Smooth muscle cell (in vitro differentiated cells): ENCODE measurements at regions not wholly inside any gene's neighbourhood (a gene's known extent, or its start where the extent isn't known, plus 50 kb on each side); places are given as distances from the start of the nearest gene placed in this dataset.

ENCODE experiments used
- DNase-seq: peaks from one replicate; lab custom pipeline; 2025; ENCODE audit not compliant: unreplicated experiment; lab: John Stamatoyannopoulos, UW
- H2AFZ ChIP-seq: fragments of 200-600 bp; sonication (generic); 2 replicates; pipeline ENCODE4 v1.6.0; 2016; ENCODE audit warnings: antibody characterized with exemption, low read depth, mild to moderate bottlenecking
- H3F3A ChIP-seq: fragments of 200-600 bp; sonication (generic); 2 replicates; pipeline ENCODE4 v1.6.0; 2017; ENCODE audit warnings: antibody characterized with exemption, low read depth
- H3K27ac ChIP-seq: fragments of 200-600 bp; sonication (generic); 2 replicates; pipeline ENCODE4 v1.5.1; 2016; ENCODE audit warnings: low read depth, mild to moderate bottlenecking
- H3K27me3 ChIP-seq: fragments of 200-600 bp; sonication (generic); 2 replicates; pipeline ENCODE4 v1.6.1; 2016; ENCODE audit warnings: low read depth, mild to moderate bottlenecking
- H3K36me3 ChIP-seq: fragments of 200-600 bp; sonication (generic); 2 replicates; pipeline ENCODE4 v1.5.1; 2016; ENCODE audit warnings: low read depth
- H3K4me1 ChIP-seq: fragments of 200-600 bp; sonication (generic); 2 replicates; pipeline ENCODE4 v1.5.1; 2016; ENCODE audit warnings: low read depth
- H3K4me2 ChIP-seq: fragments of 200-600 bp; sonication (generic); 2 replicates; pipeline ENCODE4 v1.6.0; 2016; ENCODE audit warnings: mild to moderate bottlenecking
- H3K4me3 ChIP-seq: fragments of 200-600 bp; sonication (generic); 2 replicates; pipeline ENCODE4 v1.5.1; 2016; ENCODE audit warnings: mild to moderate bottlenecking
- H3K79me2 ChIP-seq: fragments of 200-600 bp; sonication (generic); 2 replicates; pipeline ENCODE4 v1.6.0; 2016; ENCODE audit warnings: low read depth, mild to moderate bottlenecking
- H3K9ac ChIP-seq: fragments of 200-600 bp; sonication (generic); 2 replicates; pipeline ENCODE4 v1.6.0; 2016; ENCODE audit warnings: low read depth
- H3K9me3 ChIP-seq: fragments of 200-600 bp; sonication (generic); replicated peaks from 2 replicates; pipeline ENCODE4 v1.5.1; 2016; ENCODE audit warnings: low read depth
- H4K20me1 ChIP-seq: fragments of 200-600 bp; sonication (generic); 2 replicates; pipeline ENCODE4 v1.6.0; 2016; ENCODE audit warnings: low read depth
- WGBS: methylation state at CpG from one replicate; pipeline ENCODE4 v1.1.7; 2016; ENCODE audit warnings: low lambda C conversion rate; 5-methylcytosine and 5-hydroxymethylcytosine counted together
- TF ChIP-seq, protein P1 (sequence below): fragments of 200-600 bp; sonication (generic); IDR thresholded peaks from 2 replicates; pipeline ENCODE4 v1.5.1; 2017; ENCODE audit warnings: borderline replicate concordance, mild to moderate bottlenecking, antibody characterized with exemption; ENCODE audit not compliant: insufficient read depth, poor library complexity, severe bottlenecking

- DNase-seq = no peak
- Histone ChIP-seq H3K27me3 (no peaks in the 10 kb centered on the region), H2AFZ (no peak overlapping the region), H3K4me1 (no peaks in the 10 kb centered on the region), H3K27ac (no peak overlapping the region), H4K20me1 (no peaks in the 10 kb centered on the region), H3K4me3 (no peak overlapping the region), H3K36me3 (no peaks in the 10 kb centered on the region), H3K79me2 (no peaks in the 10 kb centered on the region), H3K9ac (no peak overlapping the region), H3K9me3 (no peaks in the 10 kb centered on the region), H3K4me2 (no peak overlapping the region), H3F3A (no peaks in the 10 kb centered on the region)
- TF ChIP-seq, protein P1, sequence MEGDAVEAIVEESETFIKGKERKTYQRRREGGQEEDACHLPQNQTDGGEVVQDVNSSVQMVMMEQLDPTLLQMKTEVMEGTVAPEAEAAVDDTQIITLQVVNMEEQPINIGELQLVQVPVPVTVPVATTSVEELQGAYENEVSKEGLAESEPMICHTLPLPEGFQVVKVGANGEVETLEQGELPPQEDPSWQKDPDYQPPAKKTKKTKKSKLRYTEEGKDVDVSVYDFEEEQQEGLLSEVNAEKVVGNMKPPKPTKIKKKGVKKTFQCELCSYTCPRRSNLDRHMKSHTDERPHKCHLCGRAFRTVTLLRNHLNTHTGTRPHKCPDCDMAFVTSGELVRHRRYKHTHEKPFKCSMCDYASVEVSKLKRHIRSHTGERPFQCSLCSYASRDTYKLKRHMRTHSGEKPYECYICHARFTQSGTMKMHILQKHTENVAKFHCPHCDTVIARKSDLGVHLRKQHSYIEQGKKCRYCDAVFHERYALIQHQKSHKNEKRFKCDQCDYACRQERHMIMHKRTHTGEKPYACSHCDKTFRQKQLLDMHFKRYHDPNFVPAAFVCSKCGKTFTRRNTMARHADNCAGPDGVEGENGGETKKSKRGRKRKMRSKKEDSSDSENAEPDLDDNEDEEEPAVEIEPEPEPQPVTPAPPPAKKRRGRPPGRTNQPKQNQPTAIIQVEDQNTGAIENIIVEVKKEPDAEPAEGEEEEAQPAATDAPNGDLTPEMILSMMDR = no peak
- WGBS = 74% methylated on average over 6 of the region's 6 CpGs
Measured at GRCh38 chr10:30241422-30242110, 107.5 kb downstream of the MTPAP start.

DNA sequence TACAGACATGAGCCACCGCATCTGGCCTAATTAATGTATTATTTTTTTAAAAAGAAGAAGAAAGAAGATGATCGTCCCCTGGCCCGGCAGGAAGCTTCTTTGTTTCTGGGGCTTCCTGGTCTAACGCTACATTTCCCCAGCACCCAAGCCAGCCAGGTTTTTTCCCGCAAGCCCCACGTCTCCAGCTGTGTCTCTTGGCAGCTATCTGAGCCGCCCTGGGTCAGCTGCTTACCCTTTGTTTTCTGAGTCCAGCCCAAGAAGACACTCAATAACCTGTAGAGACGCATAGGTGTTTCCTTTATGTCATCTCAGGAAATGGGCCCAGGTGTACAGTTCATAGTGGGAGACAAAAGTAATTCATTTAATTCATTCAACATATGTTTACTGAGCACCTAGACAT lies 110.2 kb downstream of the MTPAP start:
- H3K36me3 ChIP-seq = no peaks in the 10 kb centered on the region
- H3F3A ChIP-seq = no peaks in the 10 kb centered on the region
- H3K4me1 ChIP-seq = no peaks in the 10 kb centered on the region
- TF ChIP-seq, protein P1 = no peak
- H4K20me1 ChIP-seq = no peaks in the 10 kb centered on the region
- no peak for DNase-seq
- H3K27me3 ChIP-seq = no peaks in the 10 kb centered on the region
- no peaks in the 10 kb centered on the region for H3K9me3 ChIP-seq
- no peak overlapping the region for H3K9ac ChIP-seq
- no peaks in the 10 kb centered on the region for H3K79me2 ChIP-seq
- H3K4me2 ChIP-seq = no peak overlapping the region
- H3K27ac ChIP-seq = no peak overlapping the region
- H3K4me3 ChIP-seq = no peak overlapping the region
- H2AFZ ChIP-seq = no peak overlapping the region
- 94% methylated on average over 8 of the region's 8 CpGs for WGBS

GRCh38 chr10:30233186-30233959 lies 115.7 kb downstream of the MTPAP start:
- peak overlapping the region; percentile 47 for H2AFZ ChIP-seq
- H3K9me3 ChIP-seq = no peaks in the 10 kb centered on the region
- WGBS = 21% methylated on average over 4 of the region's 4 CpGs
- no peak overlapping the region for H3K4me3 ChIP-seq
- H3K27ac ChIP-seq = peak overlapping the region; percentile 87
- H3K4me2 ChIP-seq = peak overlapping the region; percentile 51
- H3F3A ChIP-seq = peaks cover 6% of the 10 kb centered on the region
- no peaks in the 10 kb centered on the region for H4K20me1 ChIP-seq
- TF ChIP-seq, protein P1 = no peak
- H3K4me1 ChIP-seq = no peaks in the 10 kb centered on the region
- no peaks in the 10 kb centered on the region for H3K79me2 ChIP-seq
- peak overlapping the region; percentile 33 for H3K9ac ChIP-seq
- DNase-seq = no peak
- H3K36me3 ChIP-seq = no peaks in the 10 kb centered on the region
- no peaks in the 10 kb centered on the region for H3K27me3 ChIP-seq
